Left ventricle myocardium inferior (tissue), 1 donor: ENCODE measurements at regions not wholly inside any gene's neighbourhood (a gene's known extent, or its start where the extent isn't known, plus 50 kb on each side); places are given as distances from the start of the nearest gene placed in this dataset.

ENCODE experiments used
- DNase-seq: peaks from one replicate; pipeline ENCODE4 v3.0.0-alpha.2; 2020
- H3K27ac ChIP-seq: fragments of 200-600 bp; replicated peaks from 2 replicates; pipeline ENCODE4 v1.8.0; 2021
- H3K27me3 ChIP-seq: fragments of 200-600 bp; 2 replicates; pipeline ENCODE4 v1.8.0; 2021; ENCODE audit warnings: low read depth
- H3K36me3 ChIP-seq: fragments of 200-600 bp; 2 replicates; pipeline ENCODE4 v1.8.0; 2021
- H3K4me1 ChIP-seq: fragments of 200-600 bp; 2 replicates; pipeline ENCODE4 v1.8.0; 2021
- H3K4me3 ChIP-seq: fragments of 200-600 bp; 2 replicates; pipeline ENCODE4 v1.8.0; 2021; ENCODE audit warnings: mild to moderate bottlenecking, moderate library complexity
- H3K9me3 ChIP-seq: fragments of 200-600 bp; replicated peaks from 2 replicates; pipeline ENCODE4 v1.8.0; 2021
- CTCF ChIP-seq: fragments of 200-600 bp; IDR thresholded peaks from 2 replicates; pipeline ENCODE4 v1.8.0; 2021; ENCODE audit warnings: antibody characterized with exemption, mild to moderate bottlenecking, borderline replicate concordance
- intact Hi-C: fragments of 100-400 bp; cut with micrococcal nuclease; formaldehyde crosslinking; loops from one replicate; pipeline ENCODE4 v1.11.0; 2022
- donor health status: DM: no; HTN: yes; CAD: no; lungs with severe emphysema.

GRCh38 chr13:22073718-22074117 is 402.8 kb downstream of the FGF9 start:
- H3K4me3 ChIP-seq = no peak overlapping the region
- intact Hi-C loops = no loop called here

GRCh38 chr13:22074403-22074802 is 403.5 kb downstream of the FGF9 start:
- H3K9me3 ChIP-seq = no peaks in the 10 kb centered on the region
- no peak overlapping the region for H3K27ac ChIP-seq
- H3K27me3 ChIP-seq = no peaks in the 10 kb centered on the region
- no peak for DNase-seq
- no peak overlapping the region for H3K4me3 ChIP-seq
- no peak for TF ChIP-seq CTCF
- no peaks in the 10 kb centered on the region for H3K36me3 ChIP-seq
- no peaks in the 10 kb centered on the region for H3K4me1 ChIP-seq
- intact Hi-C loops = no loop called here

More at GRCh38 chr13:22073718-22074117, 402.8 kb downstream of the FGF9 start:
- Histone ChIP-seq H3K9me3 (no peaks in the 10 kb centered on the region), H3K27ac (no peak overlapping the region), H3K36me3 (no peaks in the 10 kb centered on the region), H3K4me1 (no peaks in the 10 kb centered on the region), H3K27me3 (no peaks in the 10 kb centered on the region)
- TF ChIP-seq CTCF = no peak
- DNase-seq = no peak

GRCh38 chr13:22076658-22077057 is 405.8 kb downstream of the FGF9 start:
- no peaks in the 10 kb centered on the region for H3K4me1 ChIP-seq
- H3K27ac ChIP-seq = no peak overlapping the region
- no peak for TF ChIP-seq CTCF
- no peaks in the 10 kb centered on the region for H3K36me3 ChIP-seq
- no peak for DNase-seq
- no peak overlapping the region for H3K4me3 ChIP-seq
- intact Hi-C loops = no loop called here
- no peaks in the 10 kb centered on the region for H3K27me3 ChIP-seq
- no peaks in the 10 kb centered on the region for H3K9me3 ChIP-seq

- Histone ChIP-seq H3K27me3 (no peaks in the 10 kb centered on the region), H3K36me3 (no peaks in the 10 kb centered on the region), H3K4me3 (no peak overlapping the region), H3K4me1 (no peaks in the 10 kb centered on the region), H3K27ac (no peak overlapping the region), H3K9me3 (no peaks in the 10 kb centered on the region)
- no peak for TF ChIP-seq CTCF
- intact Hi-C loops = no loop called here
- no peak for DNase-seq
Measured at GRCh38 chr13:22077205-22077683, 406.4 kb downstream of the FGF9 start.

DNA sequence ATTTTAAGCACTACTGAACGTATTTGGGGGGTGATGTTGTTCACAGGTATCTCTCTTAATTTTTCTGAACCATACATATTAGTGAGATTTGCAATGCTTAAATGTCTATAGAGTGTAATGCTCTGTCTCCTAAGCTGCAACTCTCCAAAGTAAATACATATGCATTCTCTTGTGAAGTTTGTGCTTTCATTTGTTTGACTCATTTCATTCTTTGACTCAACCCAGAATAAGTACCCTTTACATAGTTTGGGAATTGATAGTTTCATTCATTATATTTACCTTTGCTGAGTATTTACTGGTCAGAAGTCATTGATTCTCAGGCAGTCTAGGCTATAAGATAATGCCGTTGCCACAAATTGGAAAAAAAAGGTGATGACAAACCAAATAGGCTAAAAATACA is 406.9 kb downstream of the FGF9 start:
- no peaks in the 10 kb centered on the region for H3K4me1 ChIP-seq
- no peak overlapping the region for H3K4me3 ChIP-seq
- TF ChIP-seq CTCF = no peak
- H3K27ac ChIP-seq = no peak overlapping the region
- H3K36me3 ChIP-seq = no peaks in the 10 kb centered on the region
- DNase-seq = no peak
- no peaks in the 10 kb centered on the region for H3K27me3 ChIP-seq
- H3K9me3 ChIP-seq = no peaks in the 10 kb centered on the region
- intact Hi-C loops = no loop called here

GRCh38 chr13:22079961-22080360 is 409.1 kb downstream of the FGF9 start:
- DNase-seq = no peak
- Histone ChIP-seq H3K4me1 (no peaks in the 10 kb centered on the region), H3K27me3 (peaks cover 6% of the 10 kb centered on the region), H3K9me3 (no peaks in the 10 kb centered on the region), H3K27ac (no peak overlapping the region), H3K4me3 (no peak overlapping the region), H3K36me3 (no peaks in the 10 kb centered on the region)
- no peak for TF ChIP-seq CTCF
- intact Hi-C loops = no loop called here
